DOHH2 (cell line): ENCODE measurements at regions not wholly inside any gene's neighbourhood (a gene's known extent, or its start where the extent isn't known, plus 50 kb on each side); places are given as distances from the start of the nearest gene placed in this dataset.

Experiments
- H3F3A ChIP-seq: fragments of 200-600 bp; sonication (generic), shearing (Covaris generic); 2 replicates; pipeline ENCODE4 v1.6.0; 2016; ENCODE audit warnings: antibody characterized with exemption, mild to moderate bottlenecking; ENCODE audit not compliant: control insufficient read depth, insufficient read depth
- H3K27ac ChIP-seq: fragments of 200-600 bp; sonication (generic); 2 replicates; pipeline ENCODE4 v1.5.1; 2014; ENCODE audit warnings: low read depth, mild to moderate bottlenecking, low read length, moderate library complexity
- H3K27me3 ChIP-seq: fragments of 200-600 bp; sonication (generic); 2 replicates; pipeline ENCODE4 v1.6.1; 2014; ENCODE audit warnings: mild to moderate bottlenecking, low read length, mixed read lengths; ENCODE audit not compliant: control insufficient read depth
- H3K36me3 ChIP-seq: fragments of 200-600 bp; sonication (generic); 2 replicates; pipeline ENCODE4 v1.6.1; 2014; ENCODE audit warnings: mild to moderate bottlenecking, low read length, moderate library complexity, mixed read lengths; ENCODE audit not compliant: control insufficient read depth
- H3K4me1 ChIP-seq: fragments of 200-600 bp; sonication (generic); 2 replicates; pipeline ENCODE4 v1.6.1; 2014; ENCODE audit warnings: mild to moderate bottlenecking, low read length, mixed read lengths; ENCODE audit not compliant: control insufficient read depth
- H3K4me2 ChIP-seq: fragments of 200-600 bp; sonication (generic); 2 replicates; pipeline ENCODE4 v1.6.0; 2014; ENCODE audit warnings: mild to moderate bottlenecking, low read length, moderate library complexity
- H3K4me3 ChIP-seq: fragments of 200-600 bp; sonication (generic); 2 replicates; pipeline ENCODE4 v1.5.1; 2014; ENCODE audit warnings: mild to moderate bottlenecking, low read length, mixed read lengths
- H3K79me2 ChIP-seq: fragments of 200-600 bp; sonication (generic); 2 replicates; pipeline ENCODE4 v1.6.1; 2014; ENCODE audit warnings: mild to moderate bottlenecking, low read length, mixed read lengths; ENCODE audit not compliant: control insufficient read depth
- H3K9me2 ChIP-seq: fragments of 200-600 bp; sonication (generic); replicated peaks from 2 replicates; pipeline ENCODE4 v1.6.1; 2014; ENCODE audit warnings: mild to moderate bottlenecking, low read length, mixed read lengths; ENCODE audit not compliant: control insufficient read depth
- H3K9me3 ChIP-seq: fragments of 200-600 bp; sonication (generic); 2 replicates; pipeline ENCODE4 v1.6.1; 2014; ENCODE audit warnings: antibody characterized with exemption, low read length, mixed read lengths; ENCODE audit not compliant: control insufficient read depth, insufficient read depth
- H4K20me1 ChIP-seq: fragments of 200-600 bp; sonication (generic); 2 replicates; pipeline ENCODE4 v1.6.0; 2014; ENCODE audit warnings: low read depth, mild to moderate bottlenecking, antibody characterized with exemption, low read length, moderate library complexity; ENCODE audit not compliant: control insufficient read depth, insufficient read depth
- CTCF ChIP-seq: fragments of 200-600 bp; sonication (generic); IDR thresholded peaks from one replicate; pipeline ENCODE4 v1.5.1; 2014; ENCODE audit warnings: antibody characterized with exemption, mild to moderate bottlenecking, low read depth, low read length; ENCODE audit not compliant: poor library complexity, severe bottlenecking
- EZH2phosphoT487 ChIP-seq: fragments of 200-600 bp; sonication (generic); IDR thresholded peaks from 2 replicates; pipeline ENCODE4 v1.6.1; 2017; ENCODE audit warnings: borderline replicate concordance, mild to moderate bottlenecking, antibody characterized with exemption, low read length, moderate library complexity, mixed read lengths

GRCh38 chr3:150090006-150090405 lies 119.3 kb upstream of the PFN2 start:
- Histone ChIP-seq H3K4me3 (no peak overlapping the region), H3K36me3 (no peaks in the 10 kb centered on the region), H4K20me1 (no peaks in the 10 kb centered on the region), H3K9me3 (no peaks in the 10 kb centered on the region), H3K27me3 (no peaks in the 10 kb centered on the region), H3F3A (no peaks in the 10 kb centered on the region), H3K79me2 (no peaks in the 10 kb centered on the region), H3K9me2 (no peaks in the 10 kb centered on the region), H3K4me2 (no peak overlapping the region), H3K27ac (no peak overlapping the region), H3K4me1 (no peaks in the 10 kb centered on the region)
- TF ChIP-seq EZH2phosphoT487 (no peak), CTCF (no peak)

GRCh38 chr3:150084128-150084527 lies 113.4 kb upstream of the PFN2 start:
- Histone ChIP-seq H3K4me1 (no peaks in the 10 kb centered on the region), H3F3A (no peaks in the 10 kb centered on the region), H3K27me3 (no peaks in the 10 kb centered on the region), H3K36me3 (no peaks in the 10 kb centered on the region), H3K9me3 (no peaks in the 10 kb centered on the region), H3K79me2 (no peaks in the 10 kb centered on the region), H3K9me2 (no peaks in the 10 kb centered on the region), H3K27ac (no peak overlapping the region), H3K4me2 (no peak overlapping the region), H4K20me1 (no peaks in the 10 kb centered on the region), H3K4me3 (no peak overlapping the region)
- TF ChIP-seq CTCF = no peak
- TF ChIP-seq EZH2phosphoT487 = no peak

GRCh38 chr3:150083655-150084042 lies 113.0 kb upstream of the PFN2 start:
- H4K20me1 ChIP-seq = no peaks in the 10 kb centered on the region
- no peaks in the 10 kb centered on the region for H3K79me2 ChIP-seq

More at GRCh38 chr3:150083655-150084042, 113.0 kb upstream of the PFN2 start:
- Histone ChIP-seq H3K4me3 (no peak overlapping the region), H3K9me3 (no peaks in the 10 kb centered on the region), H3K9me2 (no peaks in the 10 kb centered on the region), H3K27ac (no peak overlapping the region), H3K36me3 (no peaks in the 10 kb centered on the region), H3F3A (no peaks in the 10 kb centered on the region), H3K27me3 (no peaks in the 10 kb centered on the region), H3K4me2 (no peak overlapping the region), H3K4me1 (no peaks in the 10 kb centered on the region)
- no peak for TF ChIP-seq EZH2phosphoT487
- no peak for TF ChIP-seq CTCF
